LHCN-M2 (cell line): ENCODE measurements at regions not wholly inside any gene's neighbourhood (a gene's known extent, or its start where the extent isn't known, plus 50 kb on each side); places are given as distances from the start of the nearest gene placed in this dataset.
"Not testable (repeated sequence)": the region's sequence is repeated elsewhere in the genome, so short reads cannot be mapped to it uniquely, and the experiment has no call there.

Experiments used
- DNase-seq: peaks from one replicate; pipeline ENCODE4 v3.0.0-alpha.2; 2012; ENCODE audit warnings: low read depth

DNA sequence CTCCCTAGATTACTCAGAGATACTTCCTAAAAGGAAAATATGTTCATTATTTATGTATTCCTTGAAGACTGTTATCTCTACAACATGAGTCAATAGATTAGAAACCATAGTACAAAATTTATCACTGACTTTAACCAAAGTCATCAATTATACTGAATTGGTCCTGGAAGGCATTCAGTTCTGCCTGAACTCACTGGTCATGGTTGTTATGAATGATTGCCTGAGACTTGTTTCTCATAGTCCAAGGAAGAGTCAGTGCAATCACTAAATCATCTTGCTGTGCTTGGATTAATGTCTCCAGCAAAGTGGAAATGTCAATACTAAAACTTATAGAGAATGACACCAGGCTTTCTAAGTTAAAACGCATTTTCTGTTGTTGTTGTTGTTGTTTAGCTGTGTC lies 878.6 kb upstream of the MANEA start:
- DNase-seq, result no peak

DNA sequence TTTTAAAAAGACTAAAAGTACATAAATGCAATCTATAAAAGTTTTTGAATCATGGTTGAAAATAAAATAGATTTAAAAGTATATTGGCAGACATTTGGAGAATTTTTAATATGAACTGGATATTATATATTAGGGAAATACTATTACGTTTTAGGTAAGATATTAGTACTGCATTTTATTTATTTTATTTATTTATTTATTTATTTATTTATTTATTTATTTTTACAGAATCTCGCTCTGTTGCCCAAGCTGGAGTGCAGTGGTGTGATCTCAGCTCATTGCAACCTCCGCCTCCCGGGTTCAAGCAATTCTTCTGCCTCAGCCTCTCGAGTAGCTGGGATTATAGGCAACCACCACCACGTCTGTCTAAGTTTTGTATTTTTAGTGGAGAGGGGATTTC lies 890.1 kb upstream of the MANEA start:
- DNase-seq, result not testable (repeated sequence)

DNA sequence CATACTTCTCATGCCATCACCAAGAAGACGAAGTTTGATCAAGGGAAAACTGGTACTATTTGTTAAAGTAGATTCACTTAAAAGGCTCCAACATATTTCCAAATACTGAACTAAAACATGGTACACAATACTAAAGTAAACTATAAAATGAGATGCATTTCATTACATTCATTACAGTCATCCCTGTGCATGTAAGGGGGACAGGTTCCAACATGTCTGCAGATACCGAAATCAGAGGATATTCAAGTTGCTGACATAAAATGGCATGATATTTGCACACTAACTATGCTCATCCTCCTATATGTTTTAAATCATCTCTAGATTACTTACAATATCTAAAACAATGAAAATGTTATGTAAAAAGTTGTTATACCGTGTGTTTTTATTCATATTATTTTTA lies 893.9 kb upstream of the MANEA start:
- DNase-seq, result no peak

DNA sequence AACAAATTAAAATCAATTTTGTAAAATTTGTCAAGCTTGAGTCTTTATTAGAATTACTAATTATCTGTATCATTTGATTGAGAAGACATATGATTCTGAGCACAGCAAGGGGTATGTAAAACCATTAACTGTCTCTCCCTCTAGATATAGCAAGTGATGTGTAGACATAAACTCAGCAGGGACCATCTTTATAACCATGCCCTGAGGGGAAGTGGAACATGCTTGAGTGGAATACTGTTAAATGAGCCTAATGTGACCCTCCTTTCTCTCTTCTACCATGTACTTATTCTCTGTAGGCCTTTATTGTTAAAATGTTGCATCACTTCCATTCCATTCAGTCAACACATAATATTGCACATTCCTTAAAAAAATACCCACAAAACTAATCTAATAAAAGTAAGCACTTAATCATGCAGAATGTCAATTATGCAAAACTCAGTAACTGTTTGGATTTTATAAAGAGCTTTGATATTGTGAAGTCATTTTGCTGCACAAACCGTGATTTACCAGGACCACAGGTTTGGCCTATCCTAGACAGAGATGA lies 896.6 kb upstream of the MANEA start:
- no peak for DNase-seq

DNA sequence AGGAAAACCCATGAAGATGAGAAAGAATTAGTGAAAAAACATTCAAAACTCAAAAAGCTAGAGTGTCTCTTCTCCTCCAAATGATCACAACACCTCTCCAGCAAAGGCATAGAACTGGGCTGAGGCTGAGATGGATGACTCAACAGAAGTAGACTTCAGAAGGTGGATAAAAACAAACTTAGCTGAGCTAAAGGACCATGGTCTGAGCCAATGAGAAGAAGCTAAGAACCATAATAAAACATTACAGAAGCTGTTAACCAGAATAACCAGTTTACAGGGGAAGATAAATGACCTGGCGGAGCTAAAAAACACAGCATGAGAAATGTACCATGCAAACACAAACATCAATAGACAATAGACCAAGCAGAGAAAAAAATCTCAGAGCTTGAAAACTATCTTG lies 904.1 kb upstream of the MANEA start:
- no peak for DNase-seq

DNA sequence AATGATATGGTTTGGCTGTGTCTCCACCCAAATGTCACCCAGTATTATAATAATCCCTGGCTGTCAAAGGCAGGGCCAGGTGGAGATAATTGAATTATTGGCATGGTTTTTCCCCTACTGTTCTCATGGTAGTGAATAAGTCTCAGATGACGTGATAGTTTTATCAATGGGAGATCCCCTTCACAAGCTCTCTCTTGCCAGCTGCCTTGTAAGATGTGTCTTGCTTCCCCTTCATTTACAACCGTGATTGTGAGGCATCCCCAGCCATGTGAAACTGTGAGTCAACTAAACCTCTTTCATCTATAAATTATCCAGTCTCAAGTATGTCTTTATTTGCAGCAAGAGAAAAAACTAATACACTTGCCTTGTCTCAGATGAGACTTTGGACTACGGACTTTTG lies 907.3 kb upstream of the MANEA start:
- DNase-seq, result no peak

DNA sequence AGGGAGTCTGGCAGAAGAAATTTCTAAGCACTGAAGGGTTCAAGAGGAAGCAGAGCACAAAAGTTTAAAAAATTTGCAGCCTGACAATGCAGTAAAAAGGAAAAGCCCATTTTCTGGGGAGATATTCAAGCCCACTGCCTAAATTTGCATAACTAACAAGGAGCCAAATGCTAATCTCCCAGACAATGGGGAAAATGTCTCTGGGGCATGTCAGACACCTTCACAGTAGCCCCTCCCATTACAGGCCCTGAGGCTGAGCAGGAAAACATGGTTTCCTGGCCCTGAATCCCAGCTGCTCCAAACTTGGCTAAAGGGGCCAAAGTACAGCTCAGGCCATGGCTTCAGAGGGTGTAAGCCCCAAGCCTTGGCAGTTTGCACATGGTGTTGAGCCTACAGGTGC lies 908.5 kb upstream of the MANEA start:
- DNase-seq, result no peak

DNA sequence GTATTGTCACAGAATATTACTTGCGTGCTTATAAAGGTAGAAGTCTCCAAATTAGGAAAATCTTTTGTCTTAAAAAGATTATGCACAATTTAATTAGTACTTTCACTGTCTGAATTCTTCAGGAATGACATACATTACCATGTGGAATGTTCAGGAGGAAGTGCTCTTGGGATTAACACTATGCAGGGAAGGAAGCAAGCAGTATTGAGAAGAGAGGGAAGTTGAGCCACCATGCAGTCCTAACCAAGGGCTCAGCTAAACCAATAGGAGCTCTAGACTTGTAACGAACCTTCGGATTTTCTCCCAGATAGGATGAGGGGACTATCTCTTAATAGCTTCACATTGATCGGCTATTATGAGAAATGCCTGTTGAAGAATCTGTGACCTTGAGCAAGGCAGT lies 918.4 kb upstream of the MANEA start:
- no peak for DNase-seq

DNA sequence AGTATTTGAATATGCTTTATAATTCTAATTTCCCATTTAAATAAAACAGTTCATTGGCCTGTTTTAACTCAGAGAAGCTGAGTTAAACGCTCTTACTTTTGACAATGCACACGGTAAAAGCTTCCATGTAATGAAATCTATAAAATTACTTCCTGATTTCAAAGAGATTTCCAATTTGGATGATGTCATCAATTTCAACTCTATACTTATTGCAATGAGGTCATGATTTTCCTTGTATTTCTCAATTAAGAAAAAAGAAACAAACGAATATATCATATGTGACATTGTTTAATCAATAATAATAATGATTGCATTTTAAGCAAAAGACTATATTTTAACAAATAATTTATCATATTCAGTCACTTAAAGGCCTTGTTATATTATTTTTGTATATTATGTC lies 926.1 kb upstream of the MANEA start:
- no peak for DNase-seq

DNA sequence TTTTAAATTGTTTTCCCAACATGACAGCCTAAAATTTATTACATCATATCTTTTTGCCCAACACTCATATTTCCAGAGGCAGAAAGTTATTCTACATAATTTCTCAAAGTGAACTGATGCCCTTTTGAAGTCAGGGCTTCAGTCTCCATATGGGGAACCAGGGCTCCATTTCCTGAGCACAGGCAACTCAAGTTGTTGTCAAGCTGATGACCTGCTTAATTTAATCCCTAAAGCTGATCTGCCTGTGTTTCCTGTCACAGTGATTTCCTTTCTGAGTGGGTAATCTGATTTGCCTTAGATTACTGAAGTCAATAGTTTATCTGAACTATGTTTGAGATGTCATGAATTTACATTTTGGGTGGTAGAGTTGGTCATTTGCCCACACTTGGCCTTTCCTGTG lies 932.1 kb upstream of the MANEA start:
- no peak for DNase-seq

DNA sequence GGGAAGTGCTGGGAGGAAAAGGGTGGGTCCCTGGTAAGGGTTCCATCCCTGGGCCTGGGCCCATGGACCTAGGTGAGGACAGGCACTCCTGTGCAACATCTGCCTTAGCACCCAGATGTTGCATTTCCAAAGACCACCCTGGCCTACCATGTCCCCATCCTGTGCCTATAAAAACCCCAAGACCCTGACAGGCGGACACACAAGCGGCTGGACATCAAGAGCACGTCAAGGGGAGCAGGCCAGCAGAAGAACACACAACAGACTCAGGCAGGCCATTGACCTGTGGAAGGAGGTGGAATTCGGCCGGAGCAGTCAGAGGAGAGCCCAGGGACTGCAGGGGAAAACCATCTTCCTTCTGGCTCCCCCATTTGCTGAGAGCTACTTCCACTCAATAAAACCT lies 937.8 kb upstream of the MANEA start:
- DNase-seq, result no peak

DNA sequence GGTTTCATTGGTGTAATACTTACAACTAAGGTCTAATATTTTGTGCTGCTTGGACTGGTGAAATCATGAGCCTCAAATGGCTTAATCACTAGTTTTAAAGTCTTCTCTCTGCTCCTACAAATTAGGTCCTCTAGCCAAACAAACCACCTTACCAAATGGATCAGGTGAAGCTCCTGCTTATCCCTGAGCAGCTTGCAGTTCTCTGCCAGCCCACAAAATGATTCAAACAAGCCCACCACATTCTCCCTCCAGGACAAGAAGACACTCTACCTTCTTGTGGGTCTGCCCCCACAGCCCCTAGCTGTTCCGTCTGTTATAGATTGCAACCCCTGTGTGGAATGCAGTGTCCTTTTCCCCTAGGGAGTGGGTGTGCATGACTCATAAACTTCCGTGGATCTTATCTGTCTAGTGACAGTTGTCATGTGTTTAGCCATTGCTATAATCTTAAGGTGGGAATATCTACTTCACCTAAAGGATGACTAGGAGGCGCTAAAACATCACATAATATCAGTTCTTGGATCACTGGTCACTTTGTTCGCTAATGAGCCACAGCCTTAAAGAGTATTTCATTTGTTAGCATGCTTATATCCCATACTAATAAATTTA lies 940.5 kb upstream of the MANEA start:
- DNase-seq, result no peak

DNA sequence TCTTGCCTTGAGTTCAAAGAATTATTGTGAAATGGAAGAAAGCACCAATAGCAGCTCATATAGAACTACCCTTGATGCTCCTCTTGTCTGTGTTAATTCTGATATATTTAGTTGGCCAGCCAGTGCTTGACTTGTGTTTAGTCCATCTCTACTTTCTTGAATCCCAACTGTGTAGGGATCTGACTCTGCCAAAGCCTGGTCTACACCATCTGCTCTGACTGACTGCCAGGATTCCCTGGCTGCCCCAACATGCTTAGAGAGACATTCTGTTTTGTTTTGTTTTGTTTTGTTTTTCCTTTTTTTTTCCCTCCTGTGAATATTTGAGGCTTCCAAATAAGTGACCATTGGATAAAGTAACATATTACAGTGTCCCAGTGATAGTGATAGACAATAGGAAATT lies 953.7 kb upstream of the MANEA start:
- DNase-seq, result no peak

DNA sequence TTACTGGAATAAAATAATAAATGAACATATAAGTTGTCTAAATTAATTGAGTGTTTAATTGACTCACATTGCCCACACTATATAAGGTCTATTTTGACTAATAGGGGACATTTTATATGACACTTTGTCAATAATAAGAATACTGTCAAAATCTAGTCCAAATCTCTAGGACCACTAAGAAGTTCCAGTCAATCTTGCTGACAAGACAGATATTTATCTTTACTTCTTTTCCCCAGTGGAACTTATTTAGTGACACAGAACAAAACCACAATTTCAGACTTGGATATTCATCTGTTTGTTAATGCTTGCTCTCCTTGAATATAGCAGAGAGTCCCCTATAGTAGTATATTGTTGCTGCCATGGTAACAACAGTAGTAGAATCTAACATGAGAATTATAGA lies 954.6 kb upstream of the MANEA start:
- DNase-seq, result no peak

DNA sequence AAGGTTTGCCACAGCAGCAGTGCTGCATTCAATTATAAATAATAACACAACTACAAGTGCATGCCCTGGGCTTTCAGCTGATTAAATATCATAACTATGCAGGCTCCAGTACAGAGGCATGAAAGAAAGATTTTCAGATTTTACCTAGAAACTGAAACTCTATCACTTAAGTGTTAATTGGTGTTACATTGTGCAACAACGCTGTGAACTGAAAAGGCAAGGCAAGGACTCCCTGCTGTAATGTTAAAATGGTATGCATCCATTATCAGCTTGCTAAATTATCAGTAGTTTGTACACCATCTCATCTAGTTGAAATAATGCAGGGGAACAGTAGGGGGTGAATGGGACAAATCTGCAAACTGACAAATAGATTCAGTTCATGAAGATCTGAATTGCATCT lies 976.7 kb upstream of the MANEA start:
- DNase-seq, result no peak

DNA sequence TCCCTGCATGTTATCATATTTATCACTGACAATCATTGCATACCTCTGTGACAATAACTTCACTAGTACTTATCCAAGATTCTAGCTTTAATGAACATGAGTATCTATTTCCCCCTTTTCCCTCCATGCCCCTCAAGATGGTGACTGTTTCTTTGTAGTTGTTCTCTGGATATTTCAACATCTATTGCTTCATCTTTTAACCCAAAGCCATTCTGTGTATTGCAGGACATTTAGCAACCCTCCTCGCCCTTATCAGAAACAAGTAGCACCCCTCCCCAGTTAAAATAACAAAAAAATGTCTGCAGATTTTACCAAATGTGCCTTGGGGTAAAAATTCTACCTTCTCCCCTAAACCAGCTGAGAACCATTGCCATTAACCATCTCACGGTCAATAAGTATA lies 979.8 kb upstream of the MANEA start:
- no peak for DNase-seq

DNA sequence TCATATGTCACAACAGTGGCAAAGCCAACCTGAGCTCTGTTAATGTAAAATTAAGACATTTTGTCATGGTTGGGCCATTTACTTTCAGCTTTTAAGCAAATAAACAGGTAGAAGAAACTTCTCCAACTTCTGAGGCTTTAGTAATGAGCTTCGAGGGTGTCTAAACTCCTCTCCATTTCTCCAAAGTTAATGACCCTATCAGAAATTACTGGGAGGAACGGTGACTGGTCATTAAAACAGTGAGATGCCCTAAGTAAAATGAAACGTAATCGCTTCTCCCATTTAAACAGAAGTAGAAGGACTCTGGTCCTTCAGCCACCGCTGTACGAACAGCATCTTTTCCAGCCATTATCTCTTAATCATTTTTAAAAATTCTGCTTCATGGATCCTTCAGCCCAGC lies 986.9 kb upstream of the MANEA start:
- no peak for DNase-seq

DNA sequence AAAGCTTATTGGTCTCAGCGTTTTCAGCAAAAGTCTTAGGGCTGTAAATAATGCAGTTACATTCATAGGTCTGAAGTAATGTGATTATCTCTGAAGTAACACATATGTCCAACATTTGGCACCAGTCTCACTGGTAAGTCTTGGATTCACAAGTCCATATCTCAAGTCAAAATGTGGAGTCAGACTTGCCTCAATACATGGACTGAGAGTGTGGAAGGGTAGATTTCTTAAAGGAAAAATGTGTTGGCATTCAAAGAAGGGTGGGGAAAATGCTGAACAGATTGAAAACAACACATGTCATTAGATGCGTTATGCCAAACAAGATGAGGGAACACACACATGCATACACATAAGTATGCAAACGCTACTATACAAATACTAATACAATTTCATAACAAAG lies 989.0 kb upstream of the MANEA start:
- no peak for DNase-seq

DNA sequence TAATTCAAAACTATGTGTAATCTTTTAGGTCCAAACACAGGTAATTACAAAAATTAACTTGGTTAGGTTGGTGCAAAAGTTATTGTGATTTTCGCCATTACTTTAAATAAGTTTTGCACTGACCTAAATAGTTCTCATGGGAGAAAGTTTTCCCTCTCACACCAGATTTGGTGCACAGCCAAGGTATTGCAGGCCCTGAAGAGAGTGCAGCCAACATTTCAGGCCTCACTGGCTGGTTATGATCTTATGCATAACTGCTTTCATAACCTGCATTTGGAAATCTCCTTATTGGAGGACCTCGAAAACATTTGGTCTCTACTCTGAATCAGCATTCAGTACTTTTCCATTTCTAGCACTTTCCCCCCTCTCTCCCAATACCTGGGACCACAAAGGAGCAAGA lies 993.1 kb upstream of the MANEA start:
- no peak for DNase-seq

DNA sequence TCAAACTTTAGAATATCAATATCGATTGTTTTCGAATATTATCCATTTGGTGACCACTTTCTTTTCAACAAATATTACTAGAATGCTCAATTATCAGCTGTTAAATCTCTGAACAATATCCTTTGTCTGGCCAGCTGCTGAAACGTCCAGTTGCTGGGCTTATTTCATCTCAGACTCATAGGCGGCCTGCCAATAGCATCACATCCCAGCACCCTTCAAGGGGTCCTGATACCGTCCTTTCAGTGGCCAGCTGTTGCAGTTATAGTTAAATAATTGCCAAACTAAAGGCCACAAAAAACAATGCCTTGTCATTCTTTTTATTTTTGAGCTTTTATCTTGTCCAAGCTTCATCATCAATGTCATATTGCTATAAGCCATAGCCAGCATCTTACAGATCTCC lies 1006.8 kb upstream of the MANEA start:
- no peak for DNase-seq

DNA sequence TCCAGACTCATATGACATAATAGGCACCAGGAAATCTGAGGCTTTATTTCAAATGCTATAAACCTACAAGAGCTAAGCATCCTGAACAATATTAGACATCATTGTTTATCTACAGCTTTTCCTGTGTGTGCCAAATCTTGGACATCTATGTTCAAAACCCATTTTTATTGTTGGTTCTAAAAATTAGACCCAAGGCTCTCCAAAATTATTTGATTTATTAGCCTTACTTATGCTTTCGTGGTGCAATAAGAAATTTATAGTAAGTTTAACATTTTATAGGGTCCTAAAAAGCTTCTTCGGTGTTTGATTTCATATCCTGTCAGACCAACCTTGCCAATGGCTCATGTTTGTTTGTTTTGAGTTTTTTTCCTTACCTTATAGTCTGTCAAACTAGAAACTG lies 1014.5 kb upstream of the MANEA start:
- no peak for DNase-seq

DNA sequence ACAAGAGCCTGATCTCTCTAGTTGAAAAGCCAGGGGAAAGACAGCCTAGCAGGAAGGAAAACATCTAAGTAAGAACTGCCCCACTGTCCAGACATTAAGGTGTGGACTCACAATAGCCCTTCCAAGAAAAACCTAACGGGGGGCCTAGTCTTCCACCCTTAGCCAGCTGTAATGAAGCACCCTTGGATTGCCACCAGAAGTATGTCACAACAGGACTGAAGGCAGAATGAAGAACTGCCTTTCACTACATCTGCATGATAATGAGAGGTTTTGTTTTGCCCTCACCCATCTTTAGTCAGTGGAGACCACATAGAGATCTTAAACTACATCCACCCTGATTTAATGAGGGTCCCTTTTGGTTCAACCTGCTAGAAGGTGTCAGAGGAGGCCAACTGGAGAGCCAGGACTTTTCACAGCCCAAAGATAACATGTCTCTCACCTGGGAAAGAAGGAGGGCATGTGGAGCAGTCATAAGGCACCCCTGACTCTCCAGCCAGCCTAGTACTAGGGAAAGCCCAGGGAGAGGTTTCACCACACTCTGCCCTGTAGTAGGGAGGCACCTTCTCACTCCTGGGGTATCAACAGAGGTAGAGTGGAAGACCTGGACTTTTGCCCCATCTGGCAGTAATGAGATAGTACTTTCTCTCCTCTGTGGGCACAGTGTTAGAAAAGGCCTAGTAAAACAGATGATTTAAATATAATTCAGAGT lies 1017.4 kb upstream of the MANEA start:
- no peak for DNase-seq

DNA sequence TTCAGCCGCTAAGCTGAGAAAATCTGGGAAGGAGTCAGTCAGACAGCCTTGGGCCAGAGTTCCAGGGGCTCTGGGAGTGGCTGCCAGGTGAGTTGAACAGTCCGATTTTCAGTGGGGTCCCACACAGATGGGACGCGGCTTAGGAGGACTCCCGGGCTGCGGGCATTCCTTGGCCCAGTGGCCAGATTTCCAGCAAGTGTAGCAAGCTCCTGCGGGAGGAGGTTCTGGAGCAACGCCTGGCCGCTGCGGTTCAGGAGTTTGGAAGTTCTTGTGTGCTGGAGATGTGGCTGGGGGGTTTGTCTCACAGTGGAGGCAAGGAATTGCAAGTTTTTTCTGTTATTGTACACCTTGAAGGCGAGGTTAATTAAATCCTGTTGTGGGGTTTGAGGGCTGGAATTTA lies 1020.1 kb upstream of the MANEA start:
- DNase-seq, result not testable (repeated sequence)

DNA sequence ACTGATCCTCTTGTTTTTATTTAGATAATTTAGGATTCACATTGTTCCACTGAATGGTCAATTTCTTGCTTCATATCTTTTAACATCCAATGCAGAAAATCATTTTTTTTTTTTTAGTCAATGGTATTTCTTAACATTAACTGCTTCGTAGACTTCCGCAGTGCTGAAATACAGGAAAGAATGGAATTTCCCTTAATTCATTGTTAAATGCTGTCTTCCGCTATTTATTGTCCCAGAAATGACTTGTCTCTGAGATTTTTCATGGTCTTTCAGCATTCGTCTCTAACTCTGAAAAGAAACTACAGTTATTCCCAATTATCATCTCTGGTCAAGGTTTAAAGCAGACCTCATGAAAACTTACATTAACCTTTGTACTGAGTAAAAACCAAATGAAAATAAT lies 1029.1 kb upstream of the MANEA start:
- no peak for DNase-seq
